ENCODE measurements at regions not wholly inside any gene's neighbourhood (a gene's known extent, or its start where the extent isn't known, plus 50 kb on each side); places are given as distances from the start of the nearest gene placed in this dataset.

DNA sequence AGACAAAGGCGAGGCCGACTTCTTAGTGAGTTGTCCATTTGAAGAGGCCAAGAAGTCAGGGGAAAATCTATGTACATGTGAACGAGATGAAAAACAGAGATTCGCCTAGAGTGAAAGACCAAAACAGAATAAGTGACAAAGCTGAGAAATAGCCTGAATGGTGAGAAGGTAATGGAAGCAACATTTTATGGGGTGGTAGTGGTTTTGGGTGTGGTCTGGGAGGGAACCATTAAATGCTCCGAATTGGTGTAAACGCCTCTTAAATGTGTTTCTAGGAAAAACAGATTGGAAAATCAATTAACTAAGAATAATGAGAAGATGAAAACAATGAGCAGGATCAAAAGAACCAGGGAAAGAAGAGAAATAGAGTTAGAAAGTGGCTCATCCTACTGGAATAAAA is 83.8 kb upstream of the MANSC4 start:
- TF ChIP-seq, protein P1, sequence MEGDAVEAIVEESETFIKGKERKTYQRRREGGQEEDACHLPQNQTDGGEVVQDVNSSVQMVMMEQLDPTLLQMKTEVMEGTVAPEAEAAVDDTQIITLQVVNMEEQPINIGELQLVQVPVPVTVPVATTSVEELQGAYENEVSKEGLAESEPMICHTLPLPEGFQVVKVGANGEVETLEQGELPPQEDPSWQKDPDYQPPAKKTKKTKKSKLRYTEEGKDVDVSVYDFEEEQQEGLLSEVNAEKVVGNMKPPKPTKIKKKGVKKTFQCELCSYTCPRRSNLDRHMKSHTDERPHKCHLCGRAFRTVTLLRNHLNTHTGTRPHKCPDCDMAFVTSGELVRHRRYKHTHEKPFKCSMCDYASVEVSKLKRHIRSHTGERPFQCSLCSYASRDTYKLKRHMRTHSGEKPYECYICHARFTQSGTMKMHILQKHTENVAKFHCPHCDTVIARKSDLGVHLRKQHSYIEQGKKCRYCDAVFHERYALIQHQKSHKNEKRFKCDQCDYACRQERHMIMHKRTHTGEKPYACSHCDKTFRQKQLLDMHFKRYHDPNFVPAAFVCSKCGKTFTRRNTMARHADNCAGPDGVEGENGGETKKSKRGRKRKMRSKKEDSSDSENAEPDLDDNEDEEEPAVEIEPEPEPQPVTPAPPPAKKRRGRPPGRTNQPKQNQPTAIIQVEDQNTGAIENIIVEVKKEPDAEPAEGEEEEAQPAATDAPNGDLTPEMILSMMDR (IDR thresholded peaks at IDR 0.05 in 4 of 5, conservative IDR thresholded peaks at IDR 0.05 in 1 of 5), result no peak
- no peak for TF ChIP-seq POLR2A (IDR thresholded peaks at IDR 0.05)

Data from gastrocnemius medialis (tissue), 4 donors.